Sigmoid colon (tissue), 6 donors: ENCODE measurements at regions not wholly inside any gene's neighbourhood (a gene's known extent, or its start where the extent isn't known, plus 50 kb on each side); places are given as distances from the start of the nearest gene placed in this dataset.

Experiments used
- DNase-seq: peaks from one replicate; pipeline ENCODE4 v3.0.0-alpha.2; 2019
- H3K27ac ChIP-seq, 4 donors: fragments of 200-600 bp; sonication (generic); one replicate each; pipeline ENCODE4 v1.5.1; 2016 to 2019; ENCODE audit warnings: mild to moderate bottlenecking in 1 of 4
- H3K27me3 ChIP-seq, 3 donors: fragments of 200-600 bp; sonication (generic); one replicate each; pipeline ENCODE4 v1.5.1; 2019; ENCODE audit warnings: mild to moderate bottlenecking in 1 of 3
- H3K36me3 ChIP-seq, 4 donors: fragments of 200-600 bp; sonication (generic); one replicate each; pipeline ENCODE4 v1.5.1; 2016 to 2019
- H3K4me1 ChIP-seq, 4 donors: fragments of 200-600 bp; sonication (generic); one replicate each; pipeline ENCODE4 v1.5.1; 2017 to 2019
- H3K4me3 ChIP-seq, 4 donors: fragments of 200-600 bp; sonication (generic); one replicate each; pipeline ENCODE4 v1.5.1; 2017 to 2019; ENCODE audit warnings: mild to moderate bottlenecking in 2 of 4, moderate library complexity in 1 of 4
- H3K9me3 ChIP-seq, 4 donors: fragments of 200-600 bp in 3 of 4; sonication (generic) in 3 of 4; one replicate each; pipeline versions ENCODE4 v1.5.1 to v1.6.1; 2013 to 2019
- EP300 ChIP-seq, 4 donors: sonication (generic); formaldehyde crosslinking; IDR thresholded peaks; one replicate each; pipeline ENCODE4 v1.6.1; 2017; ENCODE audit warnings: antibody characterized with exemption in 4 of 4
- POLR2A ChIP-seq, 2 donors: fragments of 450-650 bp; IDR thresholded peaks; one replicate each; pipeline ENCODE4 v1.6.1; 2016; ENCODE audit warnings: antibody characterized with exemption in 2 of 2, mild to moderate bottlenecking in 2 of 2, moderate library complexity in 2 of 2
- POLR2AphosphoS5 ChIP-seq, 4 donors: sonication (generic); formaldehyde crosslinking; IDR thresholded peaks; one replicate each; pipeline ENCODE4 v1.6.1; 2017; ENCODE audit warnings: antibody characterized with exemption in 4 of 4
- WGBS, 2 donors: extraction: QIAGEN DNeasy Blood & Tissue Kit; methylation state at CpG; one replicate each; pipeline ENCODE4 v1.1.7; 2013; 5-methylcytosine and 5-hydroxymethylcytosine counted together
- intact Hi-C: fragments of 100-400 bp; cut with DNase I; formaldehyde crosslinking; loops from one replicate; pipeline ENCODE4 v1.15.1; 2023
- TF ChIP-seq, protein P1 (sequence below), 4 experiments: fragments of 450-650 bp in 3 of 4; fragments of 200-600 bp in 1 of 4; IDR thresholded peaks; one replicate each; pipeline ENCODE4 v1.5.1; 2016 to 2019; ENCODE audit warnings: antibody characterized with exemption in 4 of 4, mild to moderate bottlenecking in 3 of 4, moderate library complexity in 2 of 4
- donor health status: healthy with polysubstance abuse.
- donor health status: healthy.

DNA sequence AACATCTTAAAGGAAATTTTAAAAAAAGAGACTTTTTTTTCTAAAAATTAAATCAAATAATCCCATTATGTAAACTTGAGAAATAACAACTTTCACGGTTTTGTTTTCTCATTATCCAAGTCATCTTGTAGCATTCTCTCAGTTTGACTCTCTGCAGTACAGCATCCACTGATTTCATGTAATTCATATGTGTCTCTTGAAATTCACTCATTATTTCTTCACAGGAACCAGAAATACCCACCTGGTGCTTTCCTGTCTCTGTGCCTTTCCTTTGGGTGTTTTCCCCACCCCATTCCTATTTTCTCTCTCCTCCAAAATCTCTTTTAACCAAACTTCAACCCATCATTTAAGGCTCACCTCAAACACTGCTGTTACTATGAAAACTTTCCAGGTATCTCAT is 116.1 kb upstream of the STK17B start:
- DNase-seq = no peak
- Histone ChIP-seq H3K36me3 (no peaks in the 10 kb centered on the region), H3K9me3 (no peaks in the 10 kb centered on the region), H3K4me1 (peaks cover 0 to 8% (median 3%) of the 10 kb centered on the region in 4 donors), H3K27ac (no peak overlapping the region), H3K4me3 (no peak overlapping the region), H3K27me3 (no peaks in the 10 kb centered on the region)
- intact Hi-C loops = no loop called here
- WGBS, 2 donors = 77 to 88% methylated on average over 1 of the region's 1 CpG
- no peak for TF ChIP-seq POLR2AphosphoS5 (IDR thresholded peaks at IDR 0.05)
- no peak for TF ChIP-seq POLR2A (IDR thresholded peaks at IDR 0.05)
- TF ChIP-seq EP300 (IDR thresholded peaks at IDR 0.05) = no peak
- TF ChIP-seq, protein P1, sequence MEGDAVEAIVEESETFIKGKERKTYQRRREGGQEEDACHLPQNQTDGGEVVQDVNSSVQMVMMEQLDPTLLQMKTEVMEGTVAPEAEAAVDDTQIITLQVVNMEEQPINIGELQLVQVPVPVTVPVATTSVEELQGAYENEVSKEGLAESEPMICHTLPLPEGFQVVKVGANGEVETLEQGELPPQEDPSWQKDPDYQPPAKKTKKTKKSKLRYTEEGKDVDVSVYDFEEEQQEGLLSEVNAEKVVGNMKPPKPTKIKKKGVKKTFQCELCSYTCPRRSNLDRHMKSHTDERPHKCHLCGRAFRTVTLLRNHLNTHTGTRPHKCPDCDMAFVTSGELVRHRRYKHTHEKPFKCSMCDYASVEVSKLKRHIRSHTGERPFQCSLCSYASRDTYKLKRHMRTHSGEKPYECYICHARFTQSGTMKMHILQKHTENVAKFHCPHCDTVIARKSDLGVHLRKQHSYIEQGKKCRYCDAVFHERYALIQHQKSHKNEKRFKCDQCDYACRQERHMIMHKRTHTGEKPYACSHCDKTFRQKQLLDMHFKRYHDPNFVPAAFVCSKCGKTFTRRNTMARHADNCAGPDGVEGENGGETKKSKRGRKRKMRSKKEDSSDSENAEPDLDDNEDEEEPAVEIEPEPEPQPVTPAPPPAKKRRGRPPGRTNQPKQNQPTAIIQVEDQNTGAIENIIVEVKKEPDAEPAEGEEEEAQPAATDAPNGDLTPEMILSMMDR (IDR thresholded peaks at IDR 0.05) = no peak

DNA sequence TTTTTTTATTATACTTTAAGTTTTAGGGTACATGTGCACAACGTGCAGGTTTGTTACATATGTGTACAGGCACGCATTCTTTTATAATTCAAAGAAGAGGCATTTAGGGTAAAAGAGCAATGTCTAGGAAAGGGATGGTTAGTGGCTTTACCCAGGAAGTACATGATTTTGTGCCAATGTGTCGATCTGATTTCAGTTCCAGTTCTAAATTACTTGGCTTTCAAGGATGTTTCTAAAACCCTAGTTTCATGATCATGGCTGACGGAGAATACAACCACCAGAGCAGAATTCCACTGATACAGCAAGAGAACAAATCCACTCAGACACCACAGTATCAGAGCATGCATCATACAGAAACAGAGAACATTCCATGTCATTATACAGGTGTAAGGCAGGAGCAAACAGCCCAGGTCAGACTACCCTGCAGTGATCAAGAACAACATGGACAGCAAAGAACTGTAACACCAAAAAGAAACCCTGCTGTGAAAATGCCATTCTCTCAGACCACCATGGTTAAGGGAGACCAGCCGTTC is 116.7 kb upstream of the STK17B start:
- WGBS, 2 donors = 57 to 70% methylated on average over 5 of the region's 5 CpGs
- Histone ChIP-seq H3K9me3 (no peaks in the 10 kb centered on the region), H3K4me3 (no peak overlapping the region), H3K27me3 (no peaks in the 10 kb centered on the region), H3K4me1 (peaks cover 0 to 8% (median 3%) of the 10 kb centered on the region in 4 donors), H3K27ac (no peak overlapping the region), H3K36me3 (no peaks in the 10 kb centered on the region)
- intact Hi-C loops = no loop called here
- DNase-seq = no peak
- TF ChIP-seq, protein P1 (IDR thresholded peaks at IDR 0.05) = no peak
- TF ChIP-seq EP300 (IDR thresholded peaks at IDR 0.05) = no peak
- no peak for TF ChIP-seq POLR2AphosphoS5 (IDR thresholded peaks at IDR 0.05)
- no peak for TF ChIP-seq POLR2A (IDR thresholded peaks at IDR 0.05)

DNA sequence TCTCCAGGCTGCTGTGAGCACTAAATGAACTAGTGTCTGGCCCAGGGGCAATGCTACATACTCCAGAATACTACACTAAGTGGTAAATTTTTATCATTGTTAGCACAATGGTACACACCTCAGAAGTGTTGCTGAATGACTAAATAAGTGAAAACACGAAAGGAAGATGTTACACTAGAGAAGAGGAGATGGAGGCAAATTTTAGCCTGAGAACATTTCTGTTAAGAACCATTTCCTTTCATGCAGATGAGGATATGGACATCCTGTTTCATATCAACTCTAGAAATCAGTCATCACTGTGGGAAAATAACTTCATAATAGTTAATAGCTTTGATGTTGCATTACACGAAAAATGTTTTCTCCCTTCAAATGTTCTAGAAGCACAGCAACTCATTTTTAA is 117.6 kb upstream of the STK17B start:
- DNase-seq = no peak
- Histone ChIP-seq H3K36me3 (no peaks in the 10 kb centered on the region), H3K9me3 (no peaks in the 10 kb centered on the region), H3K4me3 (no peak overlapping the region), H3K27ac (no peak overlapping the region), H3K4me1 (peaks cover 0 to 8% (median 3%) of the 10 kb centered on the region in 4 donors), H3K27me3 (no peaks in the 10 kb centered on the region)
- 55 to 70% methylated on average over 2 of the region's 2 CpGs for WGBS, 2 donors
- TF ChIP-seq, protein P1 (IDR thresholded peaks at IDR 0.05) = no peak
- TF ChIP-seq EP300 (IDR thresholded peaks at IDR 0.05) (no peak), POLR2AphosphoS5 (IDR thresholded peaks at IDR 0.05) (no peak), POLR2A (IDR thresholded peaks at IDR 0.05) (no peak)
- intact Hi-C loops = no loop called here

DNA sequence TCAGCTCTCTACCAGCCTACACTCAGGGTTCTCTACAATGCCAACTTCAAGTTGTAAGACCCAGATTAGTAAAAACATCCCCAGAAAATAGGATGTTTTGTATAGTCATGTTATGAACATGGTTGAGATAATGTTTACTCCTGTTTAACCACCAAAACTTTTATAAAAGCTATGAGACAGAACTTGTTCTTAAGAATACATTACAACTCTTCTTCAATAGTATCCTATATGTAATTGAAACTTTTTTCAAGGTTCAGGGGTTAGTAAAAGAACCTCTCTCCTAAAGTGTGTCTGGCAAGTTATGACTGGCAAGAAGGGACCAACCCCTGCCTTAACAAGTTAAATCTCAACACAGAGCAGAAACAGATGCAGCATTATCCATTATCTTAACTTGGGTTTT is 118.8 kb upstream of the STK17B start:
- Histone ChIP-seq H3K27ac (no peak overlapping the region), H3K9me3 (no peaks in the 10 kb centered on the region), H3K4me1 (no peaks in the 10 kb centered on the region), H3K36me3 (no peaks in the 10 kb centered on the region), H3K27me3 (no peaks in the 10 kb centered on the region), H3K4me3 (no peak overlapping the region)
- TF ChIP-seq POLR2A (IDR thresholded peaks at IDR 0.05) = no peak
- no peak for TF ChIP-seq POLR2AphosphoS5 (IDR thresholded peaks at IDR 0.05)
- TF ChIP-seq, protein P1 (IDR thresholded peaks at IDR 0.05) = no peak
- DNase-seq = no peak
- intact Hi-C loops = loop anchor here (10.0 kb wide), 1 partner anchor 165 kb away; no protein-coding TSS in a partner anchor

DNA sequence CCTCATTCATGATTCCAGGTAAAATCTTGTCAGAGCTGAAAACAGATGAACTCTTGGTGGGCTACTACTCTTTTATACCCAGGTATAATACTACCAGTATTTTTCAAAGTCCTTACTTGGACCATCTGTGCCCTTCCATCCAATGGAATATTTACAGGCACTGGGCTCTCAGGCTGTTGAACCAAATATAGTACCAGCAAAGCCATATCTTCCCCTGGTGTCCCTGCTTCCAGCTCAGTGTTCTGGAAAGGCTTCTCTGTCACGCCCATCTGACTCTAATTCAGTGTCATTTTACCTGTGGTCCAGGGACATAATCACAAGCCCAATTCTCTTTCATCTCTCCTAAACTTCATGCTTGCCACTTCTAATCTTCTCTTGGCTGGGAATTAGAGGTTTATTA is 119.2 kb upstream of the STK17B start:
- DNase-seq = no peak
- Histone ChIP-seq H3K4me1 (no peaks in the 10 kb centered on the region), H3K27ac (no peak overlapping the region), H3K4me3 (no peak overlapping the region), H3K27me3 (no peaks in the 10 kb centered on the region), H3K9me3 (no peaks in the 10 kb centered on the region), H3K36me3 (no peaks in the 10 kb centered on the region)
- TF ChIP-seq EP300 (IDR thresholded peaks at IDR 0.05) = no peak
- no peak for TF ChIP-seq POLR2AphosphoS5 (IDR thresholded peaks at IDR 0.05)
- TF ChIP-seq, protein P1 (IDR thresholded peaks at IDR 0.05) = no peak
- TF ChIP-seq POLR2A (IDR thresholded peaks at IDR 0.05) = no peak
- intact Hi-C loops = loop anchor here (10.0 kb wide), 1 partner anchor 164 kb away; no protein-coding TSS in a partner anchor
- 78 to 94% methylated on average over 1 of the region's 1 CpG for WGBS, 2 donors
